NOMO-1 treated with dmso at 0.1 percent for 144 hours (cell line): ENCODE measurements at regions not wholly inside any gene's neighbourhood (a gene's known extent, or its start where the extent isn't known, plus 50 kb on each side); places are given as distances from the start of the nearest gene placed in this dataset.
A peak's percentile ranks its signal among the peaks of the same experiment; 100 is the strongest.

Experiments used
- DNase-seq: peaks from one replicate; lab custom pipeline; 2025; ENCODE audit not compliant: unreplicated experiment; lab: John Stamatoyannopoulos, UW

DNA sequence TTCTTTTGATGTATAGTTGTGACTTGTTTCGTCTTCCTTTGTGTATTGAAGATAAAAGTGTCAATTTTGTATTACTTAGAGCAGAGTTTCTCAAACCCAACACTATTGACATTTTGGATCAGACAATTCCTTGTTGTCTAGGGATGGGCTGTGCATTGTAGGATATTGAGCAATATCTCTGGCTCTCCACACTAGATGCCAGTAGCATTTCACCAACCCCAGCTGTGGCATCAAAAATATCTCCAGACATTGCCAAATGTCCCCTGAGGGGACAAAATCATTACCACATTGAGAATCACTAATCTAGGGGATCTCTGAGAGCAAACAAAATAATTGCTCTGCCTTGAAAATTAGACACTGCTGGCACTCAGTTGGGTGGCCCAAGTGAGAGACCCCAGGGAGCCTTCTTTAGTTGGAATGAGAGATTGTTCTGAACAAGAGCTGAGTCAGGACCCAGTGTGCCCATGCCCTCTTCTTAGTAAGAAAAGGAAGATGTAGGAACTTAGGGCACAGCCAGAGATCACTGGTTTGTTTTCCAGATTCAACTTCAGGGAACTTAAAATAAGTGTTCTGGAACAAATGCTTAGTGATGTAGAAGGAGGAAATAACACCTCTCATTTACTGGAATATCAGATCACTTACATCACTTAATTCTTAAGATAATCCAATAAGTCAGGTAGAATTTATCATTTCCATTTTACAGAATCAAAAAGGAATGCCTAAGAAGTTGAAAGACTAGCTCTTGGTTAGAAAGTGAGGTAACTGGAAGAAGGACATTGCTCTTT lies 466.6 kb upstream of the TNP1 start:
- no peak for DNase-seq

- DNase-seq, result no peak
Observed at GRCh38 chr2:217325816-217326215, 466.0 kb upstream of the TNP1 start.

GRCh38 chr2:217325251-217325650 lies 465.4 kb upstream of the TNP1 start:
- no peak for DNase-seq

GRCh38 chr2:217316743-217317142 lies 456.9 kb upstream of the TNP1 start:
- peak; percentile 72 for DNase-seq

GRCh38 chr2:217314021-217314460 lies 454.2 kb upstream of the TNP1 start:
- peak; percentile 12 for DNase-seq

- no peak for DNase-seq
Observed at GRCh38 chr2:217313386-217313785, 453.5 kb upstream of the TNP1 start.

DNA sequence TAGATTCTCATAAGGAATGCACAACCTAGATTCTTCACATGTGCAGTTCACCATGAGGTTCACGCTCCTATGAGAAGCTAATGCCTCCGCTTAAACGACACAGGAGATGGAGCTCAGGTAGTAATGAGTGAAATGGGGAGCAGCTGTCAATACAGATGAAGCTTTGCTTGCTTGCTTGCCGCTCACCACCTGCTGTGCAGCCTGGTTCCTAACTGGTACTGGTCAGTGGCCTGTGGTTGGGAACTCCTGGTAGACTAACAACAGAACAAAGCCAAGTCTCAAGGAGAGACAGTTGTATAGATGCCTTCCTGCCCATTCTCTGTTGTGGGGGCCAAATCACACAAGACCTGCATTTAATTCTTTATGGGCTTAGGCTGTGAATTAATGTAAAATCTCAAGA lies 449.2 kb upstream of the TNP1 start:
- no peak for DNase-seq

DNA sequence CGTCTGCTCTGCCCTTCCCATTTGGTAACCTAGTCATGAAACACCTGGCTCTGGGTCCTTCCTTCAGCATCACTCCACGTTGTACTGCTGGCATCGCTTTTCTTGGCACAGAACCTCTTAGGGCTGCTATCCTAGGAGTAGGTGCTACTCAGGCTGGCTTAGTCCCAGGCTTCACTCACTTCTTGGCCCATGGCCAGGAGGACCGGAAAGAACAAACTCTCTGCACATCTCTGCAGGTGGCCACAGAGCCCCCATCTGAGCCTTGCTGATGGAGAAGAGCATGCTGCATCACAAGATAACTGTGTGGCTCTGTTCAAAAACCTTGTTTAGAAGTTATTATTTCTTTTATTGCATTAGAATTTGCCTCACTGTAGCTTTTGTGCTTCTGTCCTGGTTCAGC lies 447.2 kb upstream of the TNP1 start:
- DNase-seq, result no peak

- DNase-seq, result no peak
Observed at GRCh38 chr2:217305882-217306281, 446.0 kb upstream of the TNP1 start.

DNA sequence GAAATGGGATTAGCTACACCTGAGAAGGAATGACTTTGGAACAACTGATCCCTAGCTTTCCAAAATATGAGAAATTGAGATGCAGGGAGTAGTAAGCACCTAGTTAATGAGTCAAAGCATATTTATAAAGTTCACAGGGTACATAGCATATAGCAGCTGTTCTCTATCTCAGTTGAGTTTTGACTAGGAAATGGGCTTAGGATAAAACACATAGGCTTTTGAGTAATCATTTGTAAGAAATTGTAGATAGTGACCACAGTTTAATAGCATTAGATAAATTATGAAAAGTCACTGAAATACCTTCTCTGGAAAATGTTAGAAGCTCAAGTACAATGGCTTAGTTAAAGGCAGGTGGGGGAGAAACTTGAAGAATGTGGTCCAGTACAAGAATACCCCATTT lies 444.7 kb upstream of the TNP1 start:
- no peak for DNase-seq

DNA sequence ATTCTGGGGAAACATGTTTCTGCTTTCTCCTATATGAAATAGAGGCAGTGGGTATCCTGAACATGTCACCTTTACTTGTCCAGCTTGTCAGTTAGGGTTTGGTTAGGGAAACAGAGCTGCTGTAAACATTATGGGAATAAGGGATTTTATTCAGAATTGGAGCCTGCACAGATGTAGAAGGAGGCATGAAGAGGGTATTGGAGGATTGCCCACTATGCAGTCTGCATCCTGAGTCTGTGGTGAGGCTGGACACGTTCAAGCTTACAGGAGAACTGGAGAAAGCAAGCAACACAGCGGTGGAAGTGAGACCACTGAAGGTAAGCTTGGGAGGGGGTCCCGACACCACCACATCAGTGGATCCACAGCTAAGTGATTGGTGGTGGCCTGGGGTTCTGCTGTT lies 443.0 kb upstream of the TNP1 start:
- no peak for DNase-seq

GRCh38 chr2:217301142-217301925 lies 441.5 kb upstream of the TNP1 start:
- DNase-seq, result no peak

DNA sequence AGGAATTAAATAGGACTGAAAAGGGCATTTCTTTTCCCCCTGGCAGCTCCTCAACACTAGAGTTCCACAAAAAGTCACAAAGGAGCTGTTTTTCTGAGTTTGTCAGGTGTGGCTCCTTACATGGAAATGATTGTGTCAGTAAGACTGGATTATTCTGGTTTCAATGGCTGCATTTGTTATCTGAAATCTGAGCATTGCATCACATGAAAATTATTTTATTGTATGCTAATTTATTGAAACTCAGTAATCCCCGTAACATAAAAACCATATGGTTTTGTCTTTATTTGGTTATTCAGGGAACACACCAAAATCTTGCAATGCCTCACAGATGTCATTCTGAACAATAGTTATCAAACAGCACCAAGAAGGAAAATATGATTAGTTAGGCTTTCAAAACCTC lies 439.7 kb upstream of the TNP1 start:
- DNase-seq, result no peak

GRCh38 chr2:217297096-217297495 lies 437.2 kb upstream of the TNP1 start:
- DNase-seq, result no peak

- no peak for DNase-seq
Observed at GRCh38 chr2:217294818-217295217, 435.0 kb upstream of the TNP1 start.

- no peak for DNase-seq
Observed at GRCh38 chr2:217294211-217294610, 434.3 kb upstream of the TNP1 start.

DNA sequence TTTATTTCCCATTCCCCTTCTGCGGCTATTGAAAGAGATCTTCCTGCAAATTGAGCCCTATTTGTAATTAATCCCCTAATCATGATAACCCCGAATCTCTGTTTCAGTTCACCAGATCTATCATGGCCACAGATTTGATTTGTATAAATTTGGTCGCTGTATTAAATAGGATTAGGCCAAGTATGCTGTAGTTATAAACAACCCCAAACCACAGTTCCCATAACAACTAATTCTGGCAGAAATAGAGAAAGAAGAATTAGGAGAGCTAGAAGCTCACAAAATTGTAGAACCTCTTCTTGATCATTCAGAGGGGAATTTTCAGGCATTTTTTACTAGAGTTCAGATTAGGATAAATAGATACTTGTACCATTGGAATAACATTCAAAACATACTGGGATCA lies 433.7 kb upstream of the TNP1 start:
- DNase-seq, result no peak

GRCh38 chr2:217293046-217293445 lies 433.2 kb upstream of the TNP1 start:
- no peak for DNase-seq

DNA sequence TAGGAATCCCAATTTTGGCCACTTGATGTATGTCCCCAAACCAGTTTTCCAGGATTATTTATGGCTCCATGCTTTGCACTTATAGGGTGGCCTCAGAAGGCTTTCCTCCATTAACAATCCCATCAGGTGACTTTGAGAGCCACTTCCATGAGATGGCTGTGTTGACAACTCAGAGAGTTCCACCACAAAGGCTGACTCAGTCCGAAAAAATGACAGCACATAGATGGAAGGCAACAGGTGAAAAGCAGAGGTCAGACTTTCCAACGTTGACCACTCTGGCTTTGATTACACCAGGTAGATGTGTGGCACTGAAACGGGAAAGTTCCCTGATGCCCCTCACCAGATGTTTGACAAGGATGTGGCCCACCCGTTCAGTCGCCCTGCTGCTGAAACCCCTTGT lies 431.4 kb upstream of the TNP1 start:
- no peak for DNase-seq

DNA sequence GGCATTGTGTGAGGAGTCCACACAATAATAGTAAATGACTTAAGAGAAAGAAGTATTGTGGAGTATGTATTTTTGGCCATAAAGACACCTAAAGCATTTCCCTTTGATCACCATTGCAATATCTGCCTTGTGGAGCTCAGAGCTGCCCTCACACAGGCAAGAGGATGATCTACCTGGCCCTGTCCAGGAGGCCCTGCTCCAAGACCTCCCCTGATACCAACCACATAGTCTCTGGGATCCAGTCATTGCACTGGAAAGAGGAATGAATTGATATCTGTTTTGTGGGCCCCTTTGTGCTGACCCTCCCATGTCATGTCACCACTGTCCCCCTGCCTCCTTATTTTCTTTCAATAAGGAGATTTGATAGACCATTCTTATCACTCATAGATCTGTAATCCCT lies 430.6 kb upstream of the TNP1 start:
- no peak for DNase-seq

- DNase-seq, result no peak
Observed at GRCh38 chr2:217289907-217290280, 430.0 kb upstream of the TNP1 start.

- DNase-seq, result no peak
Observed at GRCh38 chr2:217289177-217289906, 429.5 kb upstream of the TNP1 start.
